ENCODE measurements at regions not wholly inside any gene's neighbourhood (a gene's known extent, or its start where the extent isn't known, plus 50 kb on each side); places are given as distances from the start of the nearest gene placed in this dataset.

DNA sequence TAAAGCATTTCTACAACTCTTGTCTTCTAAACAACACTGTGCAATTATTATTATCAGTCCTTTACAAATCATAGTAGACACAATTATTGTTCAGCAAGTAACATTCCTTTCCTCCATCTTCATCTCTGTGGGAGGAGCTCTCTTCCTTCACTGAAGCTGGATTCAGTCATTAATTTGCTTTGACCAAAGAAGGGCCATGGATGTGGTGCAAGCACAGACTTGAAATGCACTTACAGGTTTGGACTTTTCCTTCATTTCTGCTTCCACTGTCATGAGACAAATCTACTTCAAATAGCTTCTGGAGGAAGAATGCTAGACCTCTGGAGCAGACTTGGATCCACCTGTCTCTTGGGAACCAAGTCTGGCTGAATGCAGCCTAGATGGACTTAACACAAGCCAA is 336.6 kb upstream of the SLITRK6 start:
- no peak for DNase-seq
- Histone ChIP-seq H3K36me3 (no peaks in the 10 kb centered on the region), H3K4me3 (no peak overlapping the region), H3K27me3 (no peaks in the 10 kb centered on the region), H3K27ac (no peak overlapping the region), H3K9me3 (no peaks in the 10 kb centered on the region), H3K4me1 (no peaks in the 10 kb centered on the region)
- TF ChIP-seq, protein P1, sequence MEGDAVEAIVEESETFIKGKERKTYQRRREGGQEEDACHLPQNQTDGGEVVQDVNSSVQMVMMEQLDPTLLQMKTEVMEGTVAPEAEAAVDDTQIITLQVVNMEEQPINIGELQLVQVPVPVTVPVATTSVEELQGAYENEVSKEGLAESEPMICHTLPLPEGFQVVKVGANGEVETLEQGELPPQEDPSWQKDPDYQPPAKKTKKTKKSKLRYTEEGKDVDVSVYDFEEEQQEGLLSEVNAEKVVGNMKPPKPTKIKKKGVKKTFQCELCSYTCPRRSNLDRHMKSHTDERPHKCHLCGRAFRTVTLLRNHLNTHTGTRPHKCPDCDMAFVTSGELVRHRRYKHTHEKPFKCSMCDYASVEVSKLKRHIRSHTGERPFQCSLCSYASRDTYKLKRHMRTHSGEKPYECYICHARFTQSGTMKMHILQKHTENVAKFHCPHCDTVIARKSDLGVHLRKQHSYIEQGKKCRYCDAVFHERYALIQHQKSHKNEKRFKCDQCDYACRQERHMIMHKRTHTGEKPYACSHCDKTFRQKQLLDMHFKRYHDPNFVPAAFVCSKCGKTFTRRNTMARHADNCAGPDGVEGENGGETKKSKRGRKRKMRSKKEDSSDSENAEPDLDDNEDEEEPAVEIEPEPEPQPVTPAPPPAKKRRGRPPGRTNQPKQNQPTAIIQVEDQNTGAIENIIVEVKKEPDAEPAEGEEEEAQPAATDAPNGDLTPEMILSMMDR (IDR thresholded peaks at IDR 0.05), result no peak
- no peak for TF ChIP-seq POLR2A (IDR thresholded peaks at IDR 0.05)
- intact Hi-C loops (cut with DNase I), result no loop called here

DNA sequence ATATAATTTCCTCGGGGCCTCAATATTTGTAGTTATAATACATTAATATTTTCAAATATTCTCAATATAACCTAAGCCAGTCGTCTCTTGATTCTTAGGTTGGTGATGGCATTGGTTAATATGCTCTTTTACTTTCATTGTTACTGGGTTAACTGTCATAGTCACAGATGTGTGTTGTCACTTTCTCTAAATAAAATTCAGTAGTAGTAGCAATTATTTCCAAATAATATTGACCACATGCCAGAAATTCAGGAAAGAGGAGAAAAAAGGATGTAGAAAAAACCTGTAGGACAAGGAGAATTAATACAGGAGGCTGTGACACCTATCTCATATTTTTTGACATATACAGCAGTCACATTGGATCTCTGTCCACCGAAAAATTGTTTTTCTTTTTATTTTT is 322.7 kb upstream of the SLITRK6 start:
- DNase-seq, result no peak
- no peak overlapping the region for H3K4me3 ChIP-seq
- intact Hi-C loops (cut with DNase I), result no loop called here
- no peaks in the 10 kb centered on the region for H3K36me3 ChIP-seq
- no peak overlapping the region for H3K27ac ChIP-seq
- no peaks in the 10 kb centered on the region for H3K9me3 ChIP-seq
- no peaks in the 10 kb centered on the region for H3K27me3 ChIP-seq
- 63 to 64% methylated on average over 3 of the region's 3 CpGs for WGBS, 2 donors
- no peak for TF ChIP-seq POLR2A (IDR thresholded peaks at IDR 0.05)
- TF ChIP-seq, protein P1 (IDR thresholded peaks at IDR 0.05), result no peak
- no peaks in the 10 kb centered on the region for H3K4me1 ChIP-seq

DNA sequence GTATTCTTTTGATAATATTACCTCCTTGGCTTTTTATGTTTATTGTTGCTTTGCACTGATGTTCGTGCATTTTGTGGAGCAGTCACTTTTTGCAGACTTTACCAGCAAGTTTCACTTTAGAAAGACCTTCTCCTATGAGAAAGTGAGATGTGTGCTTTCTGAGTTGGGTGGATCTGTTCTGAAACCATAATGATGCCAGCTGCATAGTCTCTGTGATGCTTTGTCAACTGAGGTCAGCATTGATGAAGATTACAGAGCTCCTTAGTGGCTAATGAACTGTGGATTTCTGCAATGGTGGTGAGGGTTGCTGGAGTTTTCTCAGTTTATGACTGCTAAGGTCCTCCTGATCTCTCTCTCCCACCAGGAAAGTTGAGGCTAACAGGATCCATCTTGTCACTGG is 309.9 kb upstream of the SLITRK6 start:
- no peak for TF ChIP-seq POLR2A (IDR thresholded peaks at IDR 0.05)
- TF ChIP-seq, protein P1 (IDR thresholded peaks at IDR 0.05), result no peak
- Histone ChIP-seq H3K9me3 (no peaks in the 10 kb centered on the region), H3K36me3 (no peaks in the 10 kb centered on the region), H3K27me3 (no peaks in the 10 kb centered on the region), H3K27ac (no peak overlapping the region), H3K4me1 (no peaks in the 10 kb centered on the region), H3K4me3 (no peak overlapping the region)
- 33 to 50% methylated on average over 1 of the region's 1 CpG for WGBS, 2 donors
- no peak for DNase-seq
- intact Hi-C loops (cut with DNase I), result no loop called here

DNA sequence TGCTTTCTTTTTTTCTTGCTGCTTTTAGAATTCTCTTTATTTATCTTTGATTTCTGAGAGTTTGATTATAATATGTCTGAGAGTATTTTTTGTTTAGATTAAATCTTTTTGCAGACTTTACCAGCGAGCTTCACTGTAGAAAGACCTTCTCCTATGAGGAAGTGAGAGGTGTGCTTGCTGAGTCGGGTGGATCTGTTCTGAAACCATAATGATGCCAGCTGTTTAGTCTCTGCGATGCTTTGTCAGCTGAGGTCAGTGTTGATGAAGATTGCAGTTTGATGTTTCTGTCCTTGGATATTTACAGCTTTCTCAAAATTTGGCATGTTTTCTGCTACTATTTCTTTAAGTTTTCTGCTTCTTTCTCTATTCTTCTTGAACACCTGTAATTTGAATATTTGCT is 309.1 kb upstream of the SLITRK6 start:
- H3K4me3 ChIP-seq, result no peak overlapping the region
- TF ChIP-seq, protein P1 (IDR thresholded peaks at IDR 0.05), result no peak
- no peak for TF ChIP-seq POLR2A (IDR thresholded peaks at IDR 0.05)
- no peak for DNase-seq
- intact Hi-C loops (cut with DNase I), result no loop called here
- no peaks in the 10 kb centered on the region for H3K4me1 ChIP-seq
- 58 to 72% methylated on average over 3 of the region's 3 CpGs for WGBS, 2 donors
- H3K27ac ChIP-seq, result no peak overlapping the region
- no peaks in the 10 kb centered on the region for H3K36me3 ChIP-seq
- no peaks in the 10 kb centered on the region for H3K9me3 ChIP-seq
- H3K27me3 ChIP-seq, result no peaks in the 10 kb centered on the region

DNA sequence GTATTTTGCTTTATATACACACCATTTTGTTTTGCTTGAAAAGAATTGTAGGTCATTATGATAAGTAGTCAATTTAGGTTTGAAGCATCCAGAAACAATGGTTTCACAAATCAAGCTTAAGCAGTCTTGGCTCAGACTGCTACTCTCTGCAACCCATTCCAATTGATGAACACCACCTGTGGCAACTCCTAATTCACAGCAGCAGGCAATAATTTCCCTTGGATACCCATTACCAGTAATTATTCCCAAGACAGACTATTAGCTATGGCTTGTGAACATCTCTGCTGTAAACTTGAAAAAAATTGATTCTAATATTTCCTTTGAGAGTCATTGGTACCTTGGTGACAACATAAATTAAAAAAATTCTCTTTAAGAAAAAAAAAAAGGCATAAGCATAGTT is 299.3 kb upstream of the SLITRK6 start:
- TF ChIP-seq, protein P1 (IDR thresholded peaks at IDR 0.05), result no peak
- no peak for TF ChIP-seq POLR2A (IDR thresholded peaks at IDR 0.05)
- H3K27ac ChIP-seq, result no peak overlapping the region
- no peak for DNase-seq
- H3K4me1 ChIP-seq, result no peaks in the 10 kb centered on the region
- H3K4me3 ChIP-seq, result no peak overlapping the region
- H3K9me3 ChIP-seq, result no peaks in the 10 kb centered on the region
- intact Hi-C loops (cut with DNase I), result no loop called here
- H3K27me3 ChIP-seq, result no peaks in the 10 kb centered on the region
- H3K36me3 ChIP-seq, result no peaks in the 10 kb centered on the region
